ENCODE measurements at regions not wholly inside any gene's neighbourhood (a gene's known extent, or its start where the extent isn't known, plus 50 kb on each side); places are given as distances from the start of the nearest gene placed in this dataset.

DNA sequence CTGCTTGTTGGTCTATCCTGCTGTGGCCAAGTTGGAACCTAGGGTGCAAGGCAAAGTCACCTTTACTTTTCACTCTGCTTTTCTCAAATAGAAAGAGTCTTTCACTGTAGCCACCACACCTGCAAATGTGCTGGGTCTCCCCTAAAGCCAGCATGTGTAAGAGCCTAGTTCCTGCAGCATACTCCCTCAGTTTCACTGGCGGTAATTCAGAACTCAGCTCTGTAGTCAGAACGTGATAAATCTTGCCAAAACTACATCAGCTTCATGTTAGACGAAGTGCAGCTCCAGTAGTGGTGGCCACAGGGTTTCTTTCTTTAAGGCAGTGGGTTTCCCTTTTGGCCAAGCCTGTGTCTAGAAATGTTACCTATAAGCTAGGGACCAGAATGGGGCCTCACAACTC, 72.0 kb upstream of the HMGCLL1 start:
- TF ChIP-seq, protein P1, sequence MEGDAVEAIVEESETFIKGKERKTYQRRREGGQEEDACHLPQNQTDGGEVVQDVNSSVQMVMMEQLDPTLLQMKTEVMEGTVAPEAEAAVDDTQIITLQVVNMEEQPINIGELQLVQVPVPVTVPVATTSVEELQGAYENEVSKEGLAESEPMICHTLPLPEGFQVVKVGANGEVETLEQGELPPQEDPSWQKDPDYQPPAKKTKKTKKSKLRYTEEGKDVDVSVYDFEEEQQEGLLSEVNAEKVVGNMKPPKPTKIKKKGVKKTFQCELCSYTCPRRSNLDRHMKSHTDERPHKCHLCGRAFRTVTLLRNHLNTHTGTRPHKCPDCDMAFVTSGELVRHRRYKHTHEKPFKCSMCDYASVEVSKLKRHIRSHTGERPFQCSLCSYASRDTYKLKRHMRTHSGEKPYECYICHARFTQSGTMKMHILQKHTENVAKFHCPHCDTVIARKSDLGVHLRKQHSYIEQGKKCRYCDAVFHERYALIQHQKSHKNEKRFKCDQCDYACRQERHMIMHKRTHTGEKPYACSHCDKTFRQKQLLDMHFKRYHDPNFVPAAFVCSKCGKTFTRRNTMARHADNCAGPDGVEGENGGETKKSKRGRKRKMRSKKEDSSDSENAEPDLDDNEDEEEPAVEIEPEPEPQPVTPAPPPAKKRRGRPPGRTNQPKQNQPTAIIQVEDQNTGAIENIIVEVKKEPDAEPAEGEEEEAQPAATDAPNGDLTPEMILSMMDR (IDR thresholded peaks at IDR 0.05) = no peak
- TF ChIP-seq POLR2A (IDR thresholded peaks at IDR 0.05) = no peak
